NB4 (cell line): ENCODE measurements at regions not wholly inside any gene's neighbourhood (a gene's known extent, or its start where the extent isn't known, plus 50 kb on each side); places are given as distances from the start of the nearest gene placed in this dataset.

Experiments used
- DNase-seq: peaks from one replicate; pipeline ENCODE4 v3.0.0; 2010; ENCODE audit warnings: low read depth
- H3K4me3 ChIP-seq: one replicate; pipeline ENCODE4 v1.5.1; 2011; ENCODE audit warnings: mild to moderate bottlenecking, low read depth, low read length, moderate library complexity
- CTCF ChIP-seq: IDR thresholded peaks from one replicate; pipeline ENCODE4 v1.5.1; 2012; ENCODE audit warnings: low read depth, low read length
- MYC ChIP-seq: IDR thresholded peaks from 2 replicates; pipeline ENCODE4 v1.6.1; 2011; ENCODE audit warnings: low read depth, low read length
- POLR2A ChIP-seq: IDR thresholded peaks from 2 replicates; pipeline ENCODE4 v1.6.1; 2011; ENCODE audit warnings: mild to moderate bottlenecking; ENCODE audit not compliant: insufficient read length; ENCODE audit errors: extremely low read depth
- TF ChIP-seq, protein P1 (sequence below): IDR thresholded peaks from 2 replicates; pipeline ENCODE4 v1.6.1; 2011; ENCODE audit warnings: low read depth, low read length

DNA sequence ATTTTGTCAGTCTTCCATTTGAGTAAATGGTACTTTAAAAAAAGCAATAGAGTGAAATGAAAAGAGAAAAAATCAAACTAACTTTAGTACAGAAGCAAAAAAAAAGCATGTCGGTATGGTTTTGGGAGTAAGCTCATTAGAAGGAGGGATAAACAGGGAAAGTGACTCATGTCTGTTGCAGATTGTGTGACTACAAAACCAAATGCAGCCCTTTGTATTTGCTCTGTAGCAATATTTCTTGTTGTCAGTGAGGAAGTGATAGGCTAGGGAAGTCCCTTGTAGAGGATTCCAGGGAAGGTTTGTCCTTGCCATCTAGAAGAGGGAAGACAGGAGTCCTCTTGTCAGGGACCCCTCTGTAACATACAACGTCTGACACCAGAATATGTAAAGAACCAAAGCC is 150.5 kb upstream of the POU1F1 start:
- DNase-seq: no peak
- no peak overlapping the region for H3K4me3 ChIP-seq
- no peak for TF ChIP-seq MYC
- TF ChIP-seq, protein P1, sequence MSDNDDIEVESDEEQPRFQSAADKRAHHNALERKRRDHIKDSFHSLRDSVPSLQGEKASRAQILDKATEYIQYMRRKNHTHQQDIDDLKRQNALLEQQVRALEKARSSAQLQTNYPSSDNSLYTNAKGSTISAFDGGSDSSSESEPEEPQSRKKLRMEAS: no peak

DNA sequence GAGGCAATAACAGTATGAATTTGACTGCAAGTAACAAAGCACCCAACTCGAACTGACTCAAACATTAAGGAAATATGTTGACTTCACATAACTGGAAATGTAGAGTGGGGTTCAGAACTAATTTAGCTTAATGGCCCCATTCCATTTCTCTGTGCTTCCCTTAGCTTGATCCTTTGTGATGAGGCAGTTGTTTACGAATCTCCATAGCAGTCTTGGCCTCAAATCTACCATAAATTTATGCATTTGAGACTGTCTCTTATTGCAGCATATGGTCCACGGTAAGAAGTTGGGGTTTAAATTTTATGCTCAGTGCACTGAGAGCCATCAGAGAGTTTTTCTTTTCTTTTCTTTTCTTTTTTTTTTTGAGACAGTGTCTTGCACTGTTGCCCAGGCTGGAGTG is 148.7 kb upstream of the POU1F1 start:
- H3K4me3 ChIP-seq: no peak overlapping the region
- TF ChIP-seq POLR2A (no peak), MYC (no peak), CTCF (no peak)
- TF ChIP-seq, protein P1: no peak
- DNase-seq: no peak

DNA sequence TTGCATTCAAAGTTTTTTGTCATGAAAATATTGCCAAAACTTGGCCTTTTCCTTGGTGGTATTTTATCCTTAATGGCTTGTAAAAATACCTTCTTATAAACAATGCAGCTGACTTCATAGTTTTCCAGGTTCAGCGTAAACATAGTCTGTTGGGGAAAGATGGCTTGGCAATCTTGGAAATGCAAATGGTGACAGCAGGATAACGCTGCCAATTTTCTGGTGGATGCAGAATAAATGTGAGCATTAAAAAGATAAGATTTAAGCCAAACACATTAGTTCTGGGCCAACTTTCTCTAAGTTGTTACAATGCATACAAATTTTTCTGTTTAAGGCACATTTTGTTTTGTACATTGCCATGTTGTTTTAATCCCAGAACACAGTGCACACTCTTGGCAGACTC is 147.0 kb upstream of the POU1F1 start:
- no peak for TF ChIP-seq POLR2A
- no peak for TF ChIP-seq CTCF
- TF ChIP-seq MYC: no peak
- TF ChIP-seq, protein P1: no peak
- no peak for DNase-seq
- H3K4me3 ChIP-seq: no peak overlapping the region

DNA sequence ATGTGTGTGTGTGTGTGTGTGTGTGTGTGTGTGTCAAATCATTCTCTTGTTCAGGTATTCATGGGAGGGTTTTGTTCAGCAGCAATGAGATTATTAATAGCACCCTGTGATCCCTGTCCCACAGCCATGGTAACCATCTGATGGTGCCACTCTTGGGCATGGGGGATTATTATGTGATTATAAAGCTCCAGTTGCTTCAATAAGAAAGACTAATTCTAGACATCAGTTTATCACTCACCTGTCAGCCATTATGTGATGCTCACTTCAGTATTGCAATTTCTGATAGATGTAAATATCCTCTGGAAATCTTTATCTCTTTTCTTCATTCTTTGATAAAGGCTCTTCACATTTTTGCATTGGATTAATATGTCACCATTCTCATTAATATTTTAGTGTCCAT is 145.9 kb upstream of the POU1F1 start:
- H3K4me3 ChIP-seq: no peak overlapping the region
- no peak for DNase-seq
- TF ChIP-seq CTCF (no peak), MYC (no peak), POLR2A (no peak)
- TF ChIP-seq, protein P1: no peak

GRCh38 chr3:87420171-87420570 is 143.8 kb upstream of the POU1F1 start:
- no peak overlapping the region for H3K4me3 ChIP-seq
- TF ChIP-seq MYC: no peak
- TF ChIP-seq, protein P1: no peak
- no peak for TF ChIP-seq CTCF
- TF ChIP-seq POLR2A: no peak
- DNase-seq: no peak

DNA sequence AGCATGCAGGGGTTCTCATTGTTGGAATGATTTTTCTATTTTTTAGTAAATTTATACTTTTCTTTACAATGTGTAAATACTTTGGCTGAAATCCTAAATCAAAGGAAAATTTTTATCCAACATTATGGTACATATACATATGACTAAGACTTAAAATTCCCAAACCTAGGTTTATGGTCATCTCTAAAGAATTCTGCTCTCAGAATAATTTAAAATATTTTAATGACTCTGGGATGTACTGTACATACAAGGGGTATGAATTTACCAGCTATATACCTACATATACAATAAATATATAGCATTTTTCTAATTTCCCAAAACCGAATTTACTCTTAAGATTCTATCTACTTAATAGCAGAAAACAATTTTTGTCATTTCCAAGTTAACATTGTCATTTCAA is 137.9 kb upstream of the POU1F1 start:
- DNase-seq: no peak
- no peak overlapping the region for H3K4me3 ChIP-seq
- TF ChIP-seq MYC: no peak
- TF ChIP-seq POLR2A: no peak
- no peak for TF ChIP-seq CTCF
- TF ChIP-seq, protein P1: no peak
